ENCODE measurements at regions not wholly inside any gene's neighbourhood (a gene's known extent, or its start where the extent isn't known, plus 50 kb on each side); places are given as distances from the start of the nearest gene placed in this dataset.
"Not testable (repeated sequence)": the region's sequence is repeated elsewhere in the genome, so short reads cannot be mapped to it uniquely, and the experiment has no call there.

GRCh38 chr9:119758990-119759389 lies 389.8 kb upstream of the BRINP1 start:
- no peak for DNase-seq (ENCODE audit: low spot score)

- no peak for DNase-seq (ENCODE audit: low spot score)
Observed at GRCh38 chr9:119758241-119758640, 389.0 kb upstream of the BRINP1 start.

GRCh38 chr9:119739476-119739875 lies 370.2 kb upstream of the BRINP1 start:
- no peak for DNase-seq (ENCODE audit: low spot score)

- no peak for DNase-seq (ENCODE audit: low spot score)
Observed at GRCh38 chr9:119736491-119737454, 367.5 kb upstream of the BRINP1 start.

GRCh38 chr9:119727988-119728387 lies 358.8 kb upstream of the BRINP1 start:
- no peak for DNase-seq (ENCODE audit: low spot score)

GRCh38 chr9:119726035-119726434 lies 356.8 kb upstream of the BRINP1 start:
- DNase-seq (ENCODE audit: low spot score): no peak

GRCh38 chr9:119722384-119722783 lies 353.1 kb upstream of the BRINP1 start:
- DNase-seq (ENCODE audit: low spot score): no peak

GRCh38 chr9:119712325-119712724 lies 343.1 kb upstream of the BRINP1 start:
- no peak for DNase-seq (ENCODE audit: low spot score)

GRCh38 chr9:119709431-119709830 lies 340.2 kb upstream of the BRINP1 start:
- no peak for DNase-seq (ENCODE audit: low spot score)

- no peak for DNase-seq (ENCODE audit: low spot score)
Observed at GRCh38 chr9:119707228-119707845, 338.1 kb upstream of the BRINP1 start.

- DNase-seq (ENCODE audit: low spot score): no peak
Observed at GRCh38 chr9:119701651-119702050, 332.4 kb upstream of the BRINP1 start.

- no peak for DNase-seq (ENCODE audit: low spot score)
Observed at GRCh38 chr9:119698535-119698934, 329.3 kb upstream of the BRINP1 start.

GRCh38 chr9:119697996-119698395 lies 328.8 kb upstream of the BRINP1 start:
- no peak for DNase-seq (ENCODE audit: low spot score)

- no peak for DNase-seq (ENCODE audit: low spot score)
Observed at GRCh38 chr9:119689879-119690278, 320.6 kb upstream of the BRINP1 start.

GRCh38 chr9:119688547-119688946 lies 319.3 kb upstream of the BRINP1 start:
- no peak for DNase-seq (ENCODE audit: low spot score)

- DNase-seq (ENCODE audit: low spot score): no peak
Observed at GRCh38 chr9:119677811-119678505, 308.7 kb upstream of the BRINP1 start.

GRCh38 chr9:119675951-119676350 lies 306.7 kb upstream of the BRINP1 start:
- DNase-seq (ENCODE audit: low spot score): no peak

- not testable (repeated sequence) for DNase-seq (ENCODE audit: low spot score)
Observed at GRCh38 chr9:119672763-119673162, 303.5 kb upstream of the BRINP1 start.

GRCh38 chr9:119667916-119668315 lies 298.7 kb upstream of the BRINP1 start:
- no peak for DNase-seq (ENCODE audit: low spot score)

- no peak for DNase-seq (ENCODE audit: low spot score)
Observed at GRCh38 chr9:119667163-119667562, 297.9 kb upstream of the BRINP1 start.

GRCh38 chr9:119662329-119662728 lies 293.1 kb upstream of the BRINP1 start:
- DNase-seq (ENCODE audit: low spot score): no peak

- DNase-seq (ENCODE audit: low spot score): no peak
Observed at GRCh38 chr9:119652931-119653330, 283.7 kb upstream of the BRINP1 start.

GRCh38 chr9:119649205-119649604 lies 280.0 kb upstream of the BRINP1 start:
- no peak for DNase-seq (ENCODE audit: low spot score)

All from SW480 (cell line).